CMK (cell line): ENCODE measurements at regions not wholly inside any gene's neighbourhood (a gene's known extent, or its start where the extent isn't known, plus 50 kb on each side); places are given as distances from the start of the nearest gene placed in this dataset.

Source experiments
- DNase-seq: peaks from one replicate; pipeline ENCODE4 v3.0.0-alpha.2; 2010; ENCODE audit warnings: low read depth

GRCh38 chr10:105725007-105725406 is 1083.9 kb downstream of the SORCS3 start:
- DNase-seq, result no peak

DNA sequence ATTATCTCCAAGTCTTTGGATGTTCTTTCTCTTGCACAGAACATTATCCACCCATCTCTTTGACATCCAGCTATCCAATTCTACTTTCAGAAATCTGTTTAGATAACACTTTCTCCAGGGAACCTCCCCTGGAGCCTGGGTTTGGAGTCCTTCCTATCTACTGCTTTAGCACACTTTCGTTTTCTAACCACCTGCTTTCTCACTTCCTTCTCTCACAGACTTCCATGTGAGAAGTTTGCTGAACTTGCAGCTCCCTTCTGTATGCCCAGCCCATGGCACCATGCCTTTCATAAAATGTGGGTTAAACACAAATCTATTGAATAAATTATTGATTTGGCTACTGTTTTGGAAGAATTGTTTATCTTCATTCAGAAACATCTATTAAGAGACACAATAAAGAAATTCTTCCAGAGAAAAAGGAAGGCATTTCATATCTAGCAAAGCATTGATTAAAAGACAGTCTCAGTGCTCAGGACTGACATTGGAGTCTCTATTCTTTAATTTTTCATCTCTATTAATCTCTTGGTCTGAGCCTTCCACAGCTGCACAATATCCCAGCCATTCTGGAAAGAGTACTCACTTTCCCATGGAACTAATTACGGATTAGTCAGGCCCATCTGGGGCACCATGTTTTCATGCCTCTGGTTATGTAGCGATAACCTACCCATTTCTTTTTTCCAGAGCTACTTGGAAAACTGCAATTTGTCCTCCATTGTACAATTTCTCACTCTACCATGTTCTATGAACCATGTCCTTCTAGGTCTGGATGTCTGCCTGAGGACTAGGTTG is 1077.3 kb downstream of the SORCS3 start:
- DNase-seq, result no peak

GRCh38 chr10:105714728-105715127 is 1073.6 kb downstream of the SORCS3 start:
- DNase-seq, result no peak

GRCh38 chr10:105707603-105708002 is 1066.5 kb downstream of the SORCS3 start:
- no peak for DNase-seq

GRCh38 chr10:105706281-105707026 is 1065.4 kb downstream of the SORCS3 start:
- no peak for DNase-seq

DNA sequence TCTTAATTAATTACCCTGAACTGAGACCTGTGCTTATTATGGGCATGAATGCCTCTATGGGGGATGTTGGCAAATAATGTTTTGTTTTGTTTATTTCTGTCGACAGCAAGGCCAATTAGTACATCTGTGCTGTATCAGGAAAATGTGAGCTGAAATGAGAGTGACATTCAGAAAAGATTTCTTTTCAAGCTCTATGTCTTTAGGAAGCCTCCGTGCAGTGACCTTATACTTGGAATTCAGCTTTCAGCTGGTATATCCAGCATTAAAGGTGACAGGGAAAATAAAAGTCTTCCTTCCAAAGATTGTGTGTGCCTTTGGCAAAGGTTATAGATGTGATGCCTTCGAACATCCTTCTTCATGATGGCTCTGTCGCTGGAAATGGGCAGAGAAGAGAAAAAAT is 1061.1 kb downstream of the SORCS3 start:
- DNase-seq, result no peak

- no peak for DNase-seq
Measured at GRCh38 chr10:105700218-105700617, 1059.1 kb downstream of the SORCS3 start.

DNA sequence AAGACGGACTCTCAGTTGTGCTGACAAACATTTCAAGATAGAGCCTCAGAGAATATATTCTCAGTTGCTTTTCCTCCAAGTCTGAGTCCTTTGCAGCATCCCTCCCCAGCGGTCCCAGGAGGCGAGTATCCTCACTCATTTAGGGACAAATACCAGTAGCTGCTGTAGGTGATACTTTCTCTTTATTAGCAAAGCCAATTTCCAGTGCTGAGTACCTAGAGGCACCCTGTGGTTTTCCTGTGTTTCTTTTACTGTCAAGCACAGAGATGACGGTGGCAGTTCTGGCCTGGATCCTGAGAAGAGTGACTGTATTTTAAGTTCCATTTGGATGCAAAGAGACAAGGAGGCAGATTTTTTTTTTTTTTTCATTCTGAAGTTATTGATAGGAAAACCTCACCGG is 1058.4 kb downstream of the SORCS3 start:
- no peak for DNase-seq

DNA sequence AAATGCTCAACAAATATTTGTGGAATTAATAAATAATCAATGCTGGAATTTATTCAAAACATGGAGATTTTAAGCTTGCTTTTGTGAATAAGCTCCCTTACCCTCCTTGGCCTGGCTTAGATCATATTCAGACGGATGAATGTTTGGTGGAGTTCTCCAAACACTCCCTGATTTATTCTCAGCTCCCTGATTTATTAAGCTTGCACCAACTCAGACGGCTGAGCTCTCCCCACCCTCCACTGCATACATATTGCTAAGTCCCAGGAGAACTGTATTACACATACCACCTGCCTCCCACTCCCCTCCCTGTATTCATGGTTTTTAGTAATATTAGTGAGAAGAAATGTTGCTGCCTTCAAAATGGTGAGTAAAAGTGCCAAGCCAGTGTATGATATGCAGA is 1057.5 kb downstream of the SORCS3 start:
- DNase-seq, result no peak

- DNase-seq, result no peak
Measured at GRCh38 chr10:105697290-105697780, 1056.2 kb downstream of the SORCS3 start.

DNA sequence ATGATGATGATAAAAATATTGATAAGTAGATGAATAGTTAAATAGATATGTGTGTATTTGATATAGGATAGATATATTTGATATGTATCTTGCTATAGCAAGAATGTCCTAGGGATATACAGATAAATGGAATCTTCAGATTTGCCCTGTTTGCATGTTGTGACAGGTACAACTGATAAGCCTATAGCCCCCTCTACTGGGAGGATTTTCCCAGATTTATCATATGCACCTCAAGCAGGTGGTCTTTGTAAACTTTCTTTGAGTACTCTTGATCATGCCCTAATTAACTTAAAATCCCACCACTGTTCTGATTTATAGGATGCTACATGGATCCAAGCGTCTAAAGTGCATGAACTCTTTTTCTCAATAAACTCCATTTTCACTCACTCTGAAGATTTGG is 1050.7 kb downstream of the SORCS3 start:
- DNase-seq, result no peak

GRCh38 chr10:105682911-105683310 is 1041.8 kb downstream of the SORCS3 start:
- no peak for DNase-seq

DNA sequence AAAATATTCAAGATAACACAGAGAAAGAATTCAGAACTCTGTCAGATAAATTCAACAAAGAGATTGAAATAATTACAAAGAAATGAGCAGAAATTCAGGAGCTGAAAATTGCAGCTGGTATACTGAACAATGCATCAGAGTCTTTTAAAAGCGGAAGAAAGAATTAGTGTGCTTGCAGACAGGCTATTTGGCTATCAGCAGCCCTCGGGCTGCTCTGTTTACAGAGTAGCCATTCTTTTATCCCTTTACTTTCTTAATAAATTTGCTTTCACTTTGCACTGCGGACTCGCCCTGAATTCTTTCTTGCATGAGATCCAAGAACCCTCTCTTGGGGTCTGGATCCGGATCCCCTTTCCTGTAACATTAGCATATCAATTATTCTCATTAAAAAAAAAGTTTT is 1040.0 kb downstream of the SORCS3 start:
- no peak for DNase-seq

DNA sequence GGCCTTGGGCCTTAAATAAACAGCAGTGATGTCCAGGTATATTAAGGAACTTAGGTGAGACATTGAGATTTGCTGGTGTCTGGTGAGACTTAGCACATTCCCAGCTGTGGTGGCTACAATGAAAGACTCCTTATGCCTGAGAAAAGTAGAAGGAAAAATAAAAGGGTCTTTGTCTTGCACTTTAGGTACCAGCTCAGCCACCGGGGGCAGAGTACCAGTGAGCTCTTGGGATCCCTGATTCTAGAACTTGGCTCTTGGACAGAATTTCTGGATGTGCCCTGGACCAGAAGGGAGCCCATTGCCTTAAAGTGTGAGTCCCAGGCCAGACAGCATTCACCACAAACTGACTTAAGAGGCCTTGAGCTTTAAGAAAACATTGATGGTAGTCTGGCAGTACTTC is 1038.7 kb downstream of the SORCS3 start:
- DNase-seq, result no peak

GRCh38 chr10:105675333-105675732 is 1034.2 kb downstream of the SORCS3 start:
- DNase-seq, result no peak

DNA sequence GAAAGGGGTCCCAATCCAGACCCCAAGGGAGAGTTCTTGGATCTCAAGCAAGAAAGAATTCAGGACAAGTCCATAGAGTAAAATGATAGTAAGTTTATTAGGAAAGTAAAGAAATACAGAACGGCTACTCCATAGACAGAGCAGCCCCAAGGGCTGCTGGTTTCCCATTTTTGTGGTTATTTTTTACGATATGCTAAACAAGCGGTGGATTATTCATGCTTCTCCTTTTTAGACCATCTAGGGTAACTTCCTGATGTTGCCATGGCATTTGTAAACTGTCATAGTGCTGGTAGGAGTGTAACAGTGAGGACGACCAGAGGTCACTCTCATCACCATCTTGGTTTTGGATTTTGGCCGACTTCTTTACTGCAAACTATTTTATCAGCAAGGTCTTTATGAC is 1033.4 kb downstream of the SORCS3 start:
- no peak for DNase-seq

DNA sequence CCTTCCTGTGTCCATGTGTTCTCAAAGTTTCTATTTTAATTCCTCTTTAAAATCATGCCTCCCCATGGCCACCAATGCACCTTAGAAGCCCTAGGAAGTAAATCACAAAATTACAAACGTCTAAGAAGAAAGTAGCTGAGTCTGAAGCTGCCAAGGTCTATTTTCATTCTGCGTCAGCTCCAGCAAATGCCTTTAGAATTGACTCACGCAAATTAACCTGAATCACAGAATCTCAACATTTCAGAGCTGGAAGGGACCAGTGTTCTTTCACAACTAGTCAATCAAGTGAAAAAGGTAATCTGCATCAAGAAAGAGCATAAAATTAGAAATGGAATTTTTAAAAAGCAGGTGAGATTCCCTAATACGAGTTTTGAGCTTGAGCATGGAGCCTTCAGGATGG is 1017.6 kb downstream of the SORCS3 start:
- DNase-seq, result no peak

DNA sequence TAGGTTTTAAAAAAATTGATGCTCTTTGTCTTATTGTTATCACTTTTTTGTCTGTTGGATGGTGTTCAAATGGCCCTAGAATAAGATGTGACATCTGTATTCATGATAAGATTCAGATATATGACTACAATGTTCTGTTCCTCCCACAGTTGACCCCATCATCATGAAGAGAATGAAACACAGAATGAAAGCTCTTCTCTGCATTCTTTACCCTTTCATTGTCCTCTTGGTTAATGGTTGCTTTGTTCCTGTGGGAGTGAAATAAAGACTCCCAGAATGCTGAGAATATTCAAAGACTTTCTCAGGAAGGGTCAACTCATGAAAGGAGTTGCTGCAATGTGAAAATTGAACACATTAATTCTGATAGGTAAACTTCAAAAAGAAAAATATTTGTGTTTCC is 1015.8 kb downstream of the SORCS3 start:
- no peak for DNase-seq

- no peak for DNase-seq
Measured at GRCh38 chr10:105650306-105650705, 1009.2 kb downstream of the SORCS3 start.

DNA sequence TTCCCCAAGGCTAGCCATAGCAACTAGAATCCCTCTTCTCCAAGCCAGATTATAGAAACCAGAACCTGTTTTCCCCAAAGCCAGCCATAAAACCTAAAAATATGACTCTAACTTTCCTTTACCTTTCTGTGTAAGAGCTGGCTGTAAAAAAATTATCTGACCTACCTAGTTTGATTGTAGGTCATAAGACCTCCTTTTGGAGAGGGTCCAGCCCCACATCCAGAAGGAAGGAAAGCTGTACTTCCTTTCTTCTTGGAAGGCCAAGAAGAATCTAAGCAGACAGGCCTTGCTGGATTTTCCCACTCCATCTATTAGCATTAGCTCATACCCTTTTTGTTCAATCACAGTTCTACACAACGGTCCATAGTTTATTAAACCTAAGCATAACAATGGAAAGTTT is 1006.3 kb downstream of the SORCS3 start:
- no peak for DNase-seq

DNA sequence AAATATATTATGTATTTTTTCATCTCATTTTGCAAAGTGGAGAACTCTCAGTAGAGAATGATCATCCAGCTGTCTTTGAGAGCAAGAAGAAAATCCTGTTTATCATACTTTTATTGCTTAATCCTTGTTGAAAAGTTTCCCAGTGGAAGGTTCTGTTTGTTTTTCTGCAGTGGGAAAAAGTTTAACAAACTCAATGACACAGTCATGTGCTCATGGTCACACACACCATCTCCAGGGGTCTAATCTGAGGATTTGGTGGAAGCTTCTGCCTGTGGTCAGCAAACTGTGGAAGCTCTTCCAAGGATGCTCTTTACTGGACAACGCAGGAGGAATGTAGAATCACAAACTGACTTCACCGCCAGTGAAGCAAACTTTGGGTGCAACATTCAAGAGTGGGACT is 1003.9 kb downstream of the SORCS3 start:
- DNase-seq, result no peak

GRCh38 chr10:105644559-105644958 is 1003.5 kb downstream of the SORCS3 start:
- no peak for DNase-seq

DNA sequence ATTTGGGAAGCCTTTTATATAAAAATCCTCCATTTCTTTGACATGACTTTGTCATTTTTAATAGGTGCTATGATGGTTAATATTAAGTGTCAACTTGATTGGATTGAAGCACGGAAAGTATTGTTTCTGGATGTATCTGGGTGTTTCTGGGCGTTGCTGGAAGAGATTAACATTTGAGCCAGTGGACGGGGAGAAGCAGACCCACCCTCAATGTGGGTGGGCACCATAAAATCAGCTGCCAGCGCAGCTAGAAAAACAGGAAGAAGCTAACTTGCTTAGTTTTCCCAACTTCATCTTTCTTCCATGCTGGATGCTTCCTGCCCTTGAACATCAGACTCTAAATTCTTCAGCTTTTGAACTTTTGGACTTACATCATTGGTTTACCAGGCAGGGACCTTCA is 1003.0 kb downstream of the SORCS3 start:
- no peak for DNase-seq

DNA sequence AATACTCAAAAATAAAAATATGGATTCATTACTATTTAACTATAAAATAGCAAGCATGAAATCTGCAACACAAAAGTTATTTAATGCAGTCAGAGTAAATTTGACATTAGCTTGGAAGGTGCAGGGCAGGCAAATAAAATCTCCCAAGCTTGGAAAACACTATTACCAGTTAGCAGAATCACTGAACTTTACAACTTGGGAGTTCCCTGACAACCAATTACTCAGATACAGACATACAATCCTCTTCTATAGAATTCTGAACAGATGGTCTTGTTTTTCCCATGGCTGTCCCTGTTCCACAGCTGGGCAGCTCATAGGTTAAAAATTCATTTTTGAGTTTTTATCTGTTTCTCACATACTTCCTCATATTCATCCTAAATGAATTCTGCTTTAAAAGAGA is 1002.6 kb downstream of the SORCS3 start:
- DNase-seq, result no peak
